Panc1 (cell line): ENCODE measurements at regions not wholly inside any gene's neighbourhood (a gene's known extent, or its start where the extent isn't known, plus 50 kb on each side); places are given as distances from the start of the nearest gene placed in this dataset.

Experiments used
- ATAC-seq: fragments of 200-7000 bp; cut with Tn5 transposase; 2 replicates; pipeline ENCODE4 v1.9.1; 2020; ENCODE audit warnings: mild to moderate bottlenecking, moderate library complexity
- BruUV-seq: library from RNA; stranded (reverse); fragments of 400-500 nt; replicated peaks from 2 replicates; lab custom pipeline; 2021; lab: Mats Ljungman, UMichigan
- CTCF ChIA-PET: fragments of 300-600 bp; sonication (Branson Sonifier 250); formaldehyde crosslinking; loops from one replicate; lab custom pipeline; 2022; ENCODE audit warnings: antibody characterized with exemption; lab: Charles Lee
- POLR2A ChIA-PET: fragments of 300-600 bp; sonication (Branson Sonifier 250); formaldehyde crosslinking; loops from one replicate; lab custom pipeline; 2022; ENCODE audit warnings: antibody characterized with exemption; lab: Charles Lee
- DNase-seq: peaks from one replicate; pipeline ENCODE4 v3.0.0-alpha.2; 2010; ENCODE audit warnings: low read depth, low spot score
- H3K27ac ChIP-seq: 2 replicates; pipeline ENCODE4 v1.5.1; 2011; ENCODE audit warnings: mild to moderate bottlenecking, low read length, inconsistent platforms
- H3K27me3 ChIP-seq: fragments of 200-500 bp; sonication (Bioruptor generic); 2 replicates; pipeline ENCODE4 v1.6.0; 2014; ENCODE audit warnings: low read length, inconsistent platforms; ENCODE audit not compliant: control insufficient read depth, insufficient read depth
- H3K36me3 ChIP-seq: fragments of 200-500 bp; sonication (Bioruptor generic); 2 replicates; pipeline ENCODE4 v1.5.1; 2014; ENCODE audit warnings: inconsistent platforms, mild to moderate bottlenecking, low read length, moderate library complexity; ENCODE audit not compliant: control insufficient read depth, insufficient read depth
- H3K4me1 ChIP-seq: 2 replicates; pipeline ENCODE4 v1.5.1; 2011; ENCODE audit warnings: inconsistent platforms, mild to moderate bottlenecking, low read length, moderate library complexity; ENCODE audit not compliant: control insufficient read depth, insufficient read depth
- H3K4me3 ChIP-seq, 2 experiments: 2 replicates each; pipeline ENCODE4 v1.5.1; 2011 to 2012; ENCODE audit warnings: low read depth in 2 of 2, low read length in 2 of 2, mild to moderate bottlenecking in 2 of 2, inconsistent platforms in 1 of 2, moderate library complexity in 1 of 2
- H3K9me3 ChIP-seq: fragments of 200-500 bp; sonication (Bioruptor generic); 2 replicates; pipeline ENCODE4 v1.5.1; 2014; ENCODE audit warnings: low read depth, mild to moderate bottlenecking, inconsistent platforms, low read length, moderate library complexity; ENCODE audit not compliant: control insufficient read depth, insufficient read depth
- POLR2AphosphoS5 ChIP-seq: IDR thresholded peaks from 2 replicates; pipeline ENCODE4 v1.6.1; 2012; ENCODE audit warnings: mild to moderate bottlenecking, low read depth, low read length, moderate library complexity
- SIN3A ChIP-seq: IDR thresholded peaks from 2 replicates; pipeline ENCODE4 v1.6.1; 2012; ENCODE audit warnings: low read depth, mild to moderate bottlenecking, low read length, moderate library complexity, borderline replicate concordance; ENCODE audit not compliant: insufficient read depth
- TCF7L2 ChIP-seq: IDR thresholded peaks from 2 replicates; pipeline ENCODE4 v1.6.1; 2011; ENCODE audit warnings: mild to moderate bottlenecking, low read depth, low read length, inconsistent platforms
- in situ Hi-C: cut with HindIII; loops from 2 replicates; pipeline ENCODE4 v1.10.0; 2016; ENCODE audit warnings: low sequenced_read_pairs, low pct_unique_long_range_greater_than_20kb
- intact Hi-C: fragments of 100-400 bp; cut with micrococcal nuclease; formaldehyde crosslinking; loops from one replicate; pipeline ENCODE4 v1.10.0; 2022; ENCODE audit not compliant: unreplicated experiment
- TF ChIP-seq, protein P1 (sequence below), 2 experiments: IDR thresholded peaks; 2 replicates each; pipeline ENCODE4 v1.6.1; 2011 to 2012; ENCODE audit warnings: low read depth in 2 of 2, control low read depth in 1 of 2, low read length in 1 of 2, mild to moderate bottlenecking in 1 of 2, moderate library complexity in 1 of 2; ENCODE audit not compliant: insufficient read depth in 1 of 2
- TF ChIP-seq, protein P2 (sequence below): fragments of 450-650 bp; IDR thresholded peaks from 2 replicates; pipeline ENCODE4 v1.5.1; 2017; ENCODE audit warnings: mild to moderate bottlenecking

DNA sequence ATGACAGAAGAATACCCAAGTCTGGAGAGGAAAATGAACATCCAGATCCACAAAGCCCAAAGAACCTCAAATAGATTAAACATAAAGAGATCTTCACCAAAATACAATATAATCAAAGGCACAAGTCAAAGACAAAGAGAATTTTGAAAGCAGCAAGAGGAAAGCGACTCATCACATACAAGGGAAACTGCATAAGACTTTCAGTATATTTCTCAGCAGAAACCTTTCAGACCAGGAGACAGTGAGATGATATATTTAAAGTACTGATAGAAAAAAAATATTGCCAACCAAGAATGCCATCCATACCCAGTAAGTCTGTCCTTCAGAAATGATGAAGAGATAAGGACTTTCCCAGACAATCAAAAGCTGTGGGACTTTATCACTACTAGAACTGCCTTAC is 81.5 kb upstream of the GALNT17 start:
- H3K9me3 ChIP-seq, result peaks cover 5% of the 10 kb centered on the region; the same call in 1 of the 2 replicates
- intact Hi-C loops (no loop called here), in situ Hi-C loops (no loop called here)
- H3K36me3 ChIP-seq, result no peaks in the 10 kb centered on the region
- H3K27me3 ChIP-seq, result no peaks in the 10 kb centered on the region
- no peak overlapping the region for H3K27ac ChIP-seq
- ChIA-PET POLR2A (no interaction called here), CTCF (no interaction called here)
- DNase-seq, result no peak
- TF ChIP-seq, protein P1, sequence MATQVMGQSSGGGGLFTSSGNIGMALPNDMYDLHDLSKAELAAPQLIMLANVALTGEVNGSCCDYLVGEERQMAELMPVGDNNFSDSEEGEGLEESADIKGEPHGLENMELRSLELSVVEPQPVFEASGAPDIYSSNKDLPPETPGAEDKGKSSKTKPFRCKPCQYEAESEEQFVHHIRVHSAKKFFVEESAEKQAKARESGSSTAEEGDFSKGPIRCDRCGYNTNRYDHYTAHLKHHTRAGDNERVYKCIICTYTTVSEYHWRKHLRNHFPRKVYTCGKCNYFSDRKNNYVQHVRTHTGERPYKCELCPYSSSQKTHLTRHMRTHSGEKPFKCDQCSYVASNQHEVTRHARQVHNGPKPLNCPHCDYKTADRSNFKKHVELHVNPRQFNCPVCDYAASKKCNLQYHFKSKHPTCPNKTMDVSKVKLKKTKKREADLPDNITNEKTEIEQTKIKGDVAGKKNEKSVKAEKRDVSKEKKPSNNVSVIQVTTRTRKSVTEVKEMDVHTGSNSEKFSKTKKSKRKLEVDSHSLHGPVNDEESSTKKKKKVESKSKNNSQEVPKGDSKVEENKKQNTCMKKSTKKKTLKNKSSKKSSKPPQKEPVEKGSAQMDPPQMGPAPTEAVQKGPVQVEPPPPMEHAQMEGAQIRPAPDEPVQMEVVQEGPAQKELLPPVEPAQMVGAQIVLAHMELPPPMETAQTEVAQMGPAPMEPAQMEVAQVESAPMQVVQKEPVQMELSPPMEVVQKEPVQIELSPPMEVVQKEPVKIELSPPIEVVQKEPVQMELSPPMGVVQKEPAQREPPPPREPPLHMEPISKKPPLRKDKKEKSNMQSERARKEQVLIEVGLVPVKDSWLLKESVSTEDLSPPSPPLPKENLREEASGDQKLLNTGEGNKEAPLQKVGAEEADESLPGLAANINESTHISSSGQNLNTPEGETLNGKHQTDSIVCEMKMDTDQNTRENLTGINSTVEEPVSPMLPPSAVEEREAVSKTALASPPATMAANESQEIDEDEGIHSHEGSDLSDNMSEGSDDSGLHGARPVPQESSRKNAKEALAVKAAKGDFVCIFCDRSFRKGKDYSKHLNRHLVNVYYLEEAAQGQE (IDR thresholded peaks at IDR 0.05; ENCODE audit: insufficient read depth in 1 of 2, low read depth in 2 of 2, low read length in 1 of 2), result no peak
- no peak for TF ChIP-seq POLR2AphosphoS5
- no peak for TF ChIP-seq SIN3A
- TF ChIP-seq, protein P2, sequence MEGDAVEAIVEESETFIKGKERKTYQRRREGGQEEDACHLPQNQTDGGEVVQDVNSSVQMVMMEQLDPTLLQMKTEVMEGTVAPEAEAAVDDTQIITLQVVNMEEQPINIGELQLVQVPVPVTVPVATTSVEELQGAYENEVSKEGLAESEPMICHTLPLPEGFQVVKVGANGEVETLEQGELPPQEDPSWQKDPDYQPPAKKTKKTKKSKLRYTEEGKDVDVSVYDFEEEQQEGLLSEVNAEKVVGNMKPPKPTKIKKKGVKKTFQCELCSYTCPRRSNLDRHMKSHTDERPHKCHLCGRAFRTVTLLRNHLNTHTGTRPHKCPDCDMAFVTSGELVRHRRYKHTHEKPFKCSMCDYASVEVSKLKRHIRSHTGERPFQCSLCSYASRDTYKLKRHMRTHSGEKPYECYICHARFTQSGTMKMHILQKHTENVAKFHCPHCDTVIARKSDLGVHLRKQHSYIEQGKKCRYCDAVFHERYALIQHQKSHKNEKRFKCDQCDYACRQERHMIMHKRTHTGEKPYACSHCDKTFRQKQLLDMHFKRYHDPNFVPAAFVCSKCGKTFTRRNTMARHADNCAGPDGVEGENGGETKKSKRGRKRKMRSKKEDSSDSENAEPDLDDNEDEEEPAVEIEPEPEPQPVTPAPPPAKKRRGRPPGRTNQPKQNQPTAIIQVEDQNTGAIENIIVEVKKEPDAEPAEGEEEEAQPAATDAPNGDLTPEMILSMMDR, result no peak
- TF ChIP-seq TCF7L2, result no peak
- no peak overlapping the region for H3K4me3 ChIP-seq
- no TSS peak for BruUV-seq
- H3K4me1 ChIP-seq, result no peaks in the 10 kb centered on the region
- no peak for ATAC-seq

DNA sequence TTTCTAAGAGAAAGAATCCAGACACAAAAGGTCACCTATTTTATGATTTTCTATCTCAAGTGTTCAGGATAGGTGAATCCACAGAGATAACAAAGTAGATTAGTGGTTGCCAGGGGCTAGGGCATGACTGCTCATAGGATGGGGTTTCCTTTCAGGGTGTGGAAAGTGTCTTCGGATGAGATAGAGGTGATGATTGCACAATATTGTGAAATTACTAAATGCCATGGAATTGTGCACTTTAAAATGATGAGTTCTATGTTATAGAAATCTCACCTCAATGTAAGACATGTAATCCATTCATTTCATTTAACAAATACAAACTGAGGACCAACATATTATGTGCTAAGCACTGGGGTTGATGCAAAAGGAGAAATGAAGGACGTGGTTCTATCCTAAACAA is 76.4 kb upstream of the GALNT17 start:
- DNase-seq (no peak), ATAC-seq (no peak)
- in situ Hi-C loops (no loop called here), intact Hi-C loops (no loop called here)
- H3K9me3 ChIP-seq, result peaks cover 3% of the 10 kb centered on the region; the same call in 1 of the 2 replicates
- TF ChIP-seq SIN3A (no peak), POLR2AphosphoS5 (no peak), TCF7L2 (no peak)
- TF ChIP-seq, protein P2, result no peak
- TF ChIP-seq, protein P1 (IDR thresholded peaks at IDR 0.05; ENCODE audit: insufficient read depth in 1 of 2, low read depth in 2 of 2, low read length in 1 of 2), result no peak
- H3K36me3 ChIP-seq, result no peaks in the 10 kb centered on the region
- no peak overlapping the region for H3K27ac ChIP-seq
- BruUV-seq, result no TSS peak
- no peak overlapping the region for H3K4me3 ChIP-seq
- CTCF ChIA-PET, result no interaction called here
- no peaks in the 10 kb centered on the region for H3K27me3 ChIP-seq
- H3K4me1 ChIP-seq, result no peaks in the 10 kb centered on the region
- POLR2A ChIA-PET, result no interaction called here
